Esophagus muscularis mucosa (tissue), 4 donors: ENCODE measurements at regions not wholly inside any gene's neighbourhood (a gene's known extent, or its start where the extent isn't known, plus 50 kb on each side); places are given as distances from the start of the nearest gene placed in this dataset.

Experiments used
- CTCF ChIP-seq, 3 experiments: fragments of 200-600 bp in 2 of 3; fragments of 450-650 bp in 1 of 3; sonication (generic) in 2 of 3; IDR thresholded peaks; one replicate each; pipeline ENCODE4 v1.5.1; 2017 to 2019; ENCODE audit warnings: antibody characterized with exemption in 3 of 3, mild to moderate bottlenecking in 2 of 3, moderate library complexity in 1 of 3
- EP300 ChIP-seq: sonication (generic); formaldehyde crosslinking; IDR thresholded peaks from one replicate; pipeline ENCODE4 v1.6.1; 2017; ENCODE audit warnings: antibody characterized with exemption
- POLR2AphosphoS5 ChIP-seq, 2 donors: sonication (generic); formaldehyde crosslinking; IDR thresholded peaks; one replicate each; pipeline ENCODE4 v1.6.1; 2017; ENCODE audit warnings: antibody characterized with exemption in 2 of 2

GRCh38 chr1:169024800-169025271 lies 81.7 kb upstream of the ATP1B1 start:
- TF ChIP-seq EP300 (no peak), CTCF (IDR thresholded peaks at IDR 0.05) (no peak), POLR2AphosphoS5 (IDR thresholded peaks at IDR 0.05) (no peak)
